Neuronal stem cell (in vitro differentiated cells): ENCODE measurements at regions not wholly inside any gene's neighbourhood (a gene's known extent, or its start where the extent isn't known, plus 50 kb on each side); places are given as distances from the start of the nearest gene placed in this dataset.
A peak's percentile ranks its signal among the peaks of the same experiment; 100 is the strongest.

Experiments
- DNase-seq: peaks from one replicate; pipeline ENCODE4 v3.0.0-alpha.2; 2013; ENCODE audit warnings: low spot score
- H2AFZ ChIP-seq: one replicate; pipeline ENCODE4 v1.6.1; 2013; ENCODE audit warnings: mild to moderate bottlenecking, low read length, inconsistent platforms
- H2AK5ac ChIP-seq: 2 replicates; pipeline ENCODE4 v1.6.1; 2013; ENCODE audit warnings: low read depth, mild to moderate bottlenecking, inconsistent platforms, low read length, moderate library complexity, mixed read lengths
- H2BK120ac ChIP-seq: 2 replicates; pipeline ENCODE4 v1.6.1; 2013; ENCODE audit warnings: low read depth, mild to moderate bottlenecking, inconsistent platforms, low read length, moderate library complexity, mixed read lengths
- H2BK12ac ChIP-seq: one replicate; pipeline ENCODE4 v1.6.1; 2013; ENCODE audit warnings: low read length, inconsistent platforms
- H2BK15ac ChIP-seq: 2 replicates; pipeline ENCODE4 v1.6.1; 2013; ENCODE audit warnings: mild to moderate bottlenecking, low read length, inconsistent platforms, mixed read lengths
- H2BK5ac ChIP-seq: one replicate; pipeline ENCODE4 v1.6.1; 2013; ENCODE audit warnings: inconsistent platforms, mild to moderate bottlenecking, low read length, moderate library complexity
- H3K14ac ChIP-seq: one replicate; pipeline ENCODE4 v1.6.1; 2013; ENCODE audit warnings: low read length, inconsistent platforms
- H3K18ac ChIP-seq: 2 replicates; pipeline ENCODE4 v1.6.1; 2013; ENCODE audit warnings: low read length, inconsistent platforms
- H3K23ac ChIP-seq: 2 replicates; pipeline ENCODE4 v1.6.1; 2013; ENCODE audit warnings: low read depth, mild to moderate bottlenecking, mixed read lengths, low read length, inconsistent platforms; ENCODE audit not compliant: poor library complexity
- H3K27ac ChIP-seq: replicated peaks from 3 replicates; pipeline ENCODE4 v1.5.1; 2013; ENCODE audit warnings: low read length, inconsistent platforms
- H3K27me3 ChIP-seq, 3 experiments: 2 replicates each; pipeline ENCODE4 v1.6.1; 2013; ENCODE audit warnings: low read length in 3 of 3, mild to moderate bottlenecking in 2 of 3, inconsistent platforms in 1 of 3, low read depth in 1 of 3, mixed read lengths in 1 of 3, moderate library complexity in 1 of 3; ENCODE audit not compliant: control insufficient read depth in 3 of 3, insufficient read depth in 3 of 3
- H3K36me3 ChIP-seq, 2 donors: replicated peaks in 1 of 2; 2 replicates each; pipeline ENCODE4 v1.6.1; 2013; ENCODE audit warnings: low read length in 2 of 2; ENCODE audit not compliant: control insufficient read depth in 2 of 2, insufficient read depth in 2 of 2
- H3K4ac ChIP-seq: 2 replicates; pipeline ENCODE4 v1.6.1; 2013; ENCODE audit warnings: inconsistent platforms, mild to moderate bottlenecking, low read length, moderate library complexity
- H3K4me1 ChIP-seq, 2 donors: 1 replicate in 1 of 2; 2 replicates in 1 of 2; pipeline ENCODE4 v1.6.1; 2013; ENCODE audit warnings: low read length in 2 of 2, low read depth in 1 of 2; ENCODE audit not compliant: control insufficient read depth in 2 of 2, insufficient read depth in 1 of 2
- H3K4me2 ChIP-seq: one replicate; pipeline ENCODE4 v1.6.1; 2013; ENCODE audit warnings: mild to moderate bottlenecking, low read length, inconsistent platforms; ENCODE audit not compliant: insufficient read depth, poor library complexity, severe bottlenecking
- H3K4me3 ChIP-seq, 2 donors: 2 replicates each; pipeline ENCODE4 v1.5.1; 2013; ENCODE audit warnings: low read length in 2 of 2, mild to moderate bottlenecking in 2 of 2, inconsistent platforms in 1 of 2, moderate library complexity in 1 of 2
- H3K79me1 ChIP-seq: one replicate; pipeline ENCODE4 v1.6.1; 2013; ENCODE audit warnings: low read depth, mild to moderate bottlenecking, inconsistent platforms, low read length, moderate library complexity
- H3K9ac ChIP-seq: one replicate; pipeline ENCODE4 v1.6.1; 2013; ENCODE audit warnings: mild to moderate bottlenecking, low read depth, low read length, inconsistent platforms; ENCODE audit not compliant: poor library complexity
- H3K9me3 ChIP-seq, 2 donors: replicated peaks in 1 of 2; 2 replicates each; pipeline versions ENCODE3 to v1.6.1; 2013; ENCODE audit warnings: low read length in 2 of 2, mild to moderate bottlenecking in 2 of 2, inconsistent platforms in 1 of 2, low read depth in 1 of 2, mixed read lengths in 1 of 2, moderate library complexity in 1 of 2; ENCODE audit not compliant: control insufficient read depth in 2 of 2, insufficient read depth in 1 of 2
- H4K8ac ChIP-seq: one replicate; pipeline ENCODE4 v1.6.1; 2013; ENCODE audit warnings: low read depth, mild to moderate bottlenecking, inconsistent platforms, low read length, moderate library complexity
- H4K91ac ChIP-seq: one replicate; pipeline ENCODE4 v1.6.1; 2013; ENCODE audit warnings: low read length, low read depth, mild to moderate bottlenecking, inconsistent platforms; ENCODE audit not compliant: poor library complexity
- WGBS, 2 donors: extraction: QIAGEN DNeasy Blood & Tissue Kit; methylation state at CpG; one replicate each; pipeline ENCODE4 v1.1.7; 2013; ENCODE audit warnings: missing lambda C conversion rate in 2 of 2, mixed read lengths in 1 of 2; ENCODE audit not compliant: insufficient read length in 2 of 2, insufficient replicate concordance in 1 of 2; ENCODE audit errors: extremely low coverage in 2 of 2; 5-methylcytosine and 5-hydroxymethylcytosine counted together

DNA sequence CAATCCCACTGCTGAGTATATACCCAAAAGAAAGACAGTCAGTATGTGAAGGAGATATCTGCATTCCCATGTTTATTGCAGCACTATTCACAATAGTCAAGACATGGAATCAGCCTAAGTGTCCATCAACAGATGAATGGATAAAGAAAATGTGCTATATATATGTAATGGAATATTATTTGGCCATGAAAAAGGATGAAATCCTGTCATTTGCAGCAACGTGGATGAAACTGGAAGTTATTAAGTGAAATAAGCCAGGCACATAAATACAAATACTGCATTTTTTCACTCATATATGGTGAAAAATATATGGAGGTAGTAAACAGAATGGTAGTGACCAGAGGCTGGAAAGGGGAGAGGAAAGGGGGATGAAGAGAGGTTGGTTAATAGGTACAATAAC lies 188.9 kb upstream of the SERP2 start:
- Histone ChIP-seq H2BK120ac (no peak overlapping the region), H2BK5ac (no peak overlapping the region), H2AK5ac (no peak overlapping the region), H3K4me1 (no peaks in the 10 kb centered on the region), H3K4me2 (no peak overlapping the region), H3K27ac (no peak overlapping the region), H3K18ac (no peak overlapping the region), H3K14ac (no peak overlapping the region), H2AFZ (no peak overlapping the region), H3K9me3 (no peaks in the 10 kb centered on the region), H3K9ac (no peak overlapping the region), H3K79me1 (no peaks in the 10 kb centered on the region), H4K91ac (no peak overlapping the region), H2BK12ac (no peak overlapping the region), H3K4ac (no peak overlapping the region), H3K36me3 (no peaks in the 10 kb centered on the region), H4K8ac (no peak overlapping the region), H3K23ac (no peak overlapping the region), H2BK15ac (no peak overlapping the region), H3K27me3 (no peaks in the 10 kb centered on the region), H3K4me3 (no peak overlapping the region)
- no CpG with 5 or more reads among the region's 1 CpG for WGBS, 2 donors
- DNase-seq = no peak

DNA sequence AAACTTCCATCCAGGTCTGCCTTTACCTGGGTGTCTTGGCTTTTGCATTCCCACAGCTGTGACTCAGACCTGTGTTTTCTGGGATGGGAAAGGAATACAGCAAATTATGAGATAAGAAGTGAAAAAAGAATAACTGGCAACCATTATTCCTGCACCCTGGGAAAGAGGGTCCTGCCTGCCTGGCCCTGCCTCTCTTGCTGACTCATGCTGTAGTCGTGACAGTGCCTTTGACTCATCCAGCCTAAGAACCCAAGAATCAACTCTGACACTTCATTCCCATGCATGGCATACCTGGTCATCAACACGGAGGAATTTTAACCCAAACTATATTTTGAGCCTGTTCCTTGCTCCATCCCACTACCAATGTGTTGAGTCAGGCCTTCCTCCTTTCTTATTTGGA lies 185.4 kb upstream of the SERP2 start:
- DNase-seq = no peak
- H3K79me1 ChIP-seq = no peaks in the 10 kb centered on the region
- WGBS, 2 donors = no CpG with 5 or more reads among the region's 2 CpGs

DNA sequence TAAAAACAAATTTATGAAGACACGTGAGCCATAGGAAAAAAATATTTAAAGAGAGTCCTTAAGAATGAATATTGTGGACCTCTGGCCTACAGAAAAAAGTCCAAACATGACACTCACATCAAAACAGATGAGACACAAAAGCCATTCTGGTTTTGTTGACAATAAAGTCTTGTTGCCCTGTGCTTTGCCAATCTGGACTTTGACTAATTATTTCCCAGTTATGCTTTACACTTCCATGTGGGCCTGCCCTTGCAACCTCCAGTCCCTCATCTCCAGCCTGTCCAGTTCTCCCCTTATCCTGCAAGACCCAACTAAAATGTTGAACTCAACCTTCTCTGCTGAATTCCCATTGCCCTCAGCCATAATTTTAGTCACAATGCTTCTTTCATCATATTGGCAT lies 184.5 kb upstream of the SERP2 start:
- Histone ChIP-seq H3K4me3 (no peak overlapping the region), H4K8ac (no peak overlapping the region), H4K91ac (no peak overlapping the region), H3K27me3 (no peaks in the 10 kb centered on the region), H3K18ac (no peak overlapping the region), H2BK12ac (no peak overlapping the region), H3K79me1 (no peaks in the 10 kb centered on the region), H2AFZ (no peak overlapping the region), H3K4ac (no peak overlapping the region), H3K9ac (no peak overlapping the region), H3K4me2 (no peak overlapping the region), H3K36me3 (no peaks in the 10 kb centered on the region), H3K14ac (no peak overlapping the region), H3K9me3 (no peaks in the 10 kb centered on the region), H2BK5ac (no peak overlapping the region), H3K4me1 (peaks cover 2% of the 10 kb centered on the region in 2 donors), H2AK5ac (no peak overlapping the region), H3K27ac (no peak overlapping the region), H2BK15ac (no peak overlapping the region), H2BK120ac (no peak overlapping the region), H3K23ac (no peak overlapping the region)
- DNase-seq = no peak
- WGBS, 2 donors = no CpG with 5 or more reads among the region's 1 CpG

More for the DNA sequence above, 185.4 kb upstream of the SERP2 start:
- Histone ChIP-seq H3K36me3 (no peaks in the 10 kb centered on the region), H3K14ac (no peak overlapping the region), H3K4ac (no peak overlapping the region), H3K27me3 (no peaks in the 10 kb centered on the region), H3K27ac (no peak overlapping the region), H4K91ac (no peak overlapping the region), H2BK12ac (no peak overlapping the region), H3K18ac (no peak overlapping the region), H3K4me1 (no peaks in the 10 kb centered on the region), H2BK120ac (no peak overlapping the region), H3K9me3 (no peaks in the 10 kb centered on the region), H2AFZ (no peak overlapping the region), H3K23ac (no peak overlapping the region), H3K4me2 (no peak overlapping the region), H2BK15ac (no peak overlapping the region), H3K9ac (no peak overlapping the region), H2AK5ac (no peak overlapping the region), H3K4me3 (no peak overlapping the region), H2BK5ac (no peak overlapping the region), H4K8ac (no peak overlapping the region)

DNA sequence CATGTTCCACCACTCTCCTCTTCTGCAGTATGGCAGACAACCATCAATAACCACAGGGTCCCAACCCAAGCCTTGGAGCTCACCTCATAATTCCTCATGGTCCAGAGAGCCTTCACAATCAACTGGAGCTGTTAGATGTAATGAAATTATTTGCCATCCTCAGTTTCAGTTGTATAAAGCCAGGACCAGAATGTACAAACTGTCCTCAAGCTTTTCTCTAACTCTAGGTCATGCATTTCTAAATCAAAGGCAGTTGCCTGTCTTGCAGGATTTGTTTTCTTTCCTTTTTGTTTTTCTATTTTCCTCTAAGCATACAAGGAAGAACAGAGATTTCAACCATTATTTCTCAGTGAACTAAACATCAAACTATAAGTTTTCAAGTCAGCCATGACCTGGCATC lies 182.5 kb upstream of the SERP2 start:
- H3K4me1 ChIP-seq = peaks cover 2 to 4% of the 10 kb centered on the region in 2 donors
- H3K4ac ChIP-seq = no peak overlapping the region
- no peaks in the 10 kb centered on the region for H3K9me3 ChIP-seq
- H2BK120ac ChIP-seq = no peak overlapping the region
- H3K18ac ChIP-seq = no peak overlapping the region
- no peak overlapping the region for H2BK12ac ChIP-seq
- no peak overlapping the region for H4K8ac ChIP-seq
- no peak overlapping the region for H2BK15ac ChIP-seq
- H4K91ac ChIP-seq = no peak overlapping the region
- DNase-seq = no peak
- no peak overlapping the region for H3K4me2 ChIP-seq
- H2AFZ ChIP-seq = peak overlapping the region; percentile 69
- H3K27ac ChIP-seq = no peak overlapping the region
- H2AK5ac ChIP-seq = no peak overlapping the region
- no peak overlapping the region for H2BK5ac ChIP-seq
- H3K36me3 ChIP-seq = no peaks in the 10 kb centered on the region
- H3K9ac ChIP-seq = no peak overlapping the region
- no peak overlapping the region for H3K14ac ChIP-seq
- no peaks in the 10 kb centered on the region for H3K27me3 ChIP-seq
- no peak overlapping the region for H3K23ac ChIP-seq
- H3K4me3 ChIP-seq = no peak overlapping the region
- H3K79me1 ChIP-seq = no peaks in the 10 kb centered on the region
